HG02884 (cell line): ENCODE measurements at regions not wholly inside any gene's neighbourhood (a gene's known extent, or its start where the extent isn't known, plus 50 kb on each side); places are given as distances from the start of the nearest gene placed in this dataset.
"Not testable (repeated sequence)": the region's sequence is repeated elsewhere in the genome, so short reads cannot be mapped to it uniquely, and the experiment has no call there.

Experiments
- ATAC-seq: cut with Tn5 transposase; IDR thresholded peaks from one replicate; pipeline ENCODE4 v1.9.1; 2021; ENCODE audit warnings: mild to moderate bottlenecking, moderate library complexity; ENCODE audit not compliant: unreplicated experiment

- ATAC-seq = no peak
Observed at GRCh38 chr6:9236443-9236842, 801.1 kb upstream of the SLC35B3 start.

- no peak for ATAC-seq
Observed at GRCh38 chr6:9233686-9234085, 798.3 kb upstream of the SLC35B3 start.

- ATAC-seq = no peak
Observed at GRCh38 chr6:9233226-9233625, 797.9 kb upstream of the SLC35B3 start.

- ATAC-seq = no peak
Observed at GRCh38 chr6:9225441-9225871, 790.1 kb upstream of the SLC35B3 start.

- no peak for ATAC-seq
Observed at GRCh38 chr6:9224539-9224938, 789.2 kb upstream of the SLC35B3 start.

GRCh38 chr6:9213717-9214116 lies 778.4 kb upstream of the SLC35B3 start:
- ATAC-seq = not testable (repeated sequence)

GRCh38 chr6:9208966-9209365 lies 773.6 kb upstream of the SLC35B3 start:
- no peak for ATAC-seq

GRCh38 chr6:9205645-9206044 lies 770.3 kb upstream of the SLC35B3 start:
- no peak for ATAC-seq

GRCh38 chr6:9204171-9204570 lies 768.8 kb upstream of the SLC35B3 start:
- ATAC-seq = no peak

GRCh38 chr6:9200712-9201111 lies 765.4 kb upstream of the SLC35B3 start:
- ATAC-seq = no peak

GRCh38 chr6:9197726-9198125 lies 762.4 kb upstream of the SLC35B3 start:
- no peak for ATAC-seq

- ATAC-seq = no peak
Observed at GRCh38 chr6:9195322-9195721, 760.0 kb upstream of the SLC35B3 start.

GRCh38 chr6:9192405-9192909 lies 757.1 kb upstream of the SLC35B3 start:
- ATAC-seq = no peak

- ATAC-seq = no peak
Observed at GRCh38 chr6:9186148-9186547, 750.8 kb upstream of the SLC35B3 start.

GRCh38 chr6:9178071-9178470 lies 742.7 kb upstream of the SLC35B3 start:
- ATAC-seq = no peak

GRCh38 chr6:9173229-9173628 lies 737.9 kb upstream of the SLC35B3 start:
- ATAC-seq = no peak

GRCh38 chr6:9172096-9172495 lies 736.8 kb upstream of the SLC35B3 start:
- ATAC-seq = no peak

- no peak for ATAC-seq
Observed at GRCh38 chr6:9168669-9169068, 733.3 kb upstream of the SLC35B3 start.

- ATAC-seq = no peak
Observed at GRCh38 chr6:9161731-9162130, 726.4 kb upstream of the SLC35B3 start.

GRCh38 chr6:9159051-9159450 lies 723.7 kb upstream of the SLC35B3 start:
- no peak for ATAC-seq

- no peak for ATAC-seq
Observed at GRCh38 chr6:9155836-9156235, 720.5 kb upstream of the SLC35B3 start.

- no peak for ATAC-seq
Observed at GRCh38 chr6:9143140-9143539, 707.8 kb upstream of the SLC35B3 start.

- ATAC-seq = no peak
Observed at GRCh38 chr6:9140951-9141460, 705.7 kb upstream of the SLC35B3 start.
